ENCODE measurements at regions not wholly inside any gene's neighbourhood (a gene's known extent, or its start where the extent isn't known, plus 50 kb on each side); places are given as distances from the start of the nearest gene placed in this dataset.

DNA sequence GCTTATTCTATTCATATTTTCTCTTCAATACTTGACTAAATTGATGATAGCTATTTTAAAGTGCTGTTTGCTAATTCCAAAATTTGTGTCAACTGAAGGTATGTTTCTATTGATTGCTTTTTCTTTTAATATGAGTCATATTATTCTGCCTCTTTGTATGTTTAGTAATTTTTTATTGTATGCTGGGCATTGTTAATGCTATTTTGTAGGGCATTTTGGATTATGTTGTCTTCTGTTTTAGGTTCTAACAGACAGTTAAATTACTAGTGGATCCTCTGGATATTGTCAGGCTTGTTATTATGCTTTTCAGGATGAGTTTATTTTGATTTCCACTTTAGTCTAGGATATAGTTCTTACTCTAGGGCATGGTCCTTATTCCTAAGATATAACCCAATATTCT is 55.6 kb downstream of the C1QL2 start:
- TF ChIP-seq CTCF (IDR thresholded peaks at IDR 0.05 in 2 of 3, conservative IDR thresholded peaks at IDR 0.05 in 1 of 3; ENCODE audit: borderline replicate concordance in 1 of 3, insufficient read depth in 1 of 3, low read depth in 2 of 3, low read length in 2 of 3) (no peak), POLR2A (IDR thresholded peaks at IDR 0.05; ENCODE audit: borderline replicate concordance, extremely low read depth, insufficient read depth, insufficient read length) (no peak), SRF (IDR thresholded peaks at IDR 0.05; ENCODE audit: low read depth) (no peak), FOSL1 (IDR thresholded peaks at IDR 0.05; ENCODE audit: low read depth) (no peak), EGR1 (IDR thresholded peaks at IDR 0.05; ENCODE audit: low read depth) (no peak), EZH2phosphoT487 (IDR thresholded peaks at IDR 0.05; ENCODE audit: borderline replicate concordance) (no peak), RAD21 (IDR thresholded peaks at IDR 0.05; ENCODE audit: low read depth) (no peak)
- TF ChIP-seq, protein P1, sequence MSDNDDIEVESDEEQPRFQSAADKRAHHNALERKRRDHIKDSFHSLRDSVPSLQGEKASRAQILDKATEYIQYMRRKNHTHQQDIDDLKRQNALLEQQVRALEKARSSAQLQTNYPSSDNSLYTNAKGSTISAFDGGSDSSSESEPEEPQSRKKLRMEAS (IDR thresholded peaks at IDR 0.05), result no peak

All from HCT116 (cell line).